IMR-90 (cell line): ENCODE measurements at regions not wholly inside any gene's neighbourhood (a gene's known extent, or its start where the extent isn't known, plus 50 kb on each side); places are given as distances from the start of the nearest gene placed in this dataset.

Experiments
- ATAC-seq: fragments of 200-7000 bp; cut with Tn5 transposase; 2 replicates; pipeline ENCODE4 v1.9.1; 2020; ENCODE audit warnings: low read depth, mild to moderate bottlenecking, moderate library complexity
- BruUV-seq: library from RNA; stranded (reverse); fragments of 400-500 nt; replicated peaks from 2 replicates; lab custom pipeline; 2021; lab: Mats Ljungman, UMichigan
- CTCF ChIA-PET: fragments of 300-600 bp; formaldehyde crosslinking; extraction: SDS; loops from one replicate; lab custom pipeline; 2021; ENCODE audit warnings: antibody characterized with exemption; lab: Yijun Ruan, JAX
- POLR2A ChIA-PET: fragments of 300-600 bp; sonication (Branson Sonifier 250); formaldehyde crosslinking; loops from one replicate; lab custom pipeline; 2022; ENCODE audit warnings: antibody characterized with exemption; ENCODE audit not compliant: unreplicated experiment; lab: Charles Lee
- DNase-seq: peaks from one replicate; pipeline ENCODE4 v3.0.0; 2013
- H2AFZ ChIP-seq: replicated peaks from 2 replicates; pipeline ENCODE3; 2013; ENCODE audit warnings: low read length, mild to moderate bottlenecking; ENCODE audit not compliant: poor library complexity
- H2AK5ac ChIP-seq: 2 replicates; pipeline ENCODE4 v1.6.1; 2013; ENCODE audit warnings: low read depth, low read length, inconsistent platforms
- H2AK9ac ChIP-seq: replicated peaks from 2 replicates; pipeline ENCODE3; 2013; ENCODE audit warnings: mild to moderate bottlenecking, low read depth, low read length, moderate library complexity; ENCODE audit not compliant: poor library complexity
- H2BK120ac ChIP-seq: 2 replicates; pipeline ENCODE4 v1.6.1; 2013; ENCODE audit warnings: low read depth, low read length, inconsistent platforms
- H2BK15ac ChIP-seq: 3 replicates; pipeline ENCODE4 v1.6.1; 2013; ENCODE audit warnings: low read depth, low read length, inconsistent platforms
- H2BK20ac ChIP-seq: 2 replicates; pipeline ENCODE4 v1.6.1; 2013; ENCODE audit warnings: low read depth, mild to moderate bottlenecking, inconsistent platforms, low read length, moderate library complexity
- H2BK5ac ChIP-seq: 2 replicates; pipeline ENCODE4 v1.6.1; 2013; ENCODE audit warnings: mild to moderate bottlenecking, low read depth, low read length, inconsistent platforms; ENCODE audit not compliant: poor library complexity, severe bottlenecking
- H3K14ac ChIP-seq: replicated peaks from 2 replicates; pipeline ENCODE4 v1.6.1; 2013; ENCODE audit warnings: low read depth, low read length, inconsistent platforms
- H3K18ac ChIP-seq: 2 replicates; pipeline ENCODE4 v1.6.1; 2013; ENCODE audit warnings: low read depth, low read length, control low read depth
- H3K23ac ChIP-seq: 2 replicates; pipeline ENCODE4 v1.6.1; 2013; ENCODE audit warnings: low read depth, low read length, inconsistent platforms
- H3K27ac ChIP-seq: 2 replicates; pipeline ENCODE4 v1.5.1; 2013; ENCODE audit warnings: mild to moderate bottlenecking, control low read depth, low read length; ENCODE audit not compliant: insufficient read depth
- H3K27me3 ChIP-seq: 2 replicates; pipeline ENCODE4 v1.6.1; 2013; ENCODE audit warnings: low read length; ENCODE audit not compliant: control insufficient read depth, insufficient read depth
- H3K36me3 ChIP-seq: 2 replicates; pipeline ENCODE4 v1.6.1; 2013; ENCODE audit warnings: low read length, mixed read lengths; ENCODE audit not compliant: control insufficient read depth, insufficient read depth
- H3K4ac ChIP-seq: 2 replicates; pipeline ENCODE4 v1.6.1; 2013; ENCODE audit warnings: low read depth, low read length, inconsistent platforms
- H3K4me1 ChIP-seq: 2 replicates; pipeline ENCODE4 v1.6.1; 2013; ENCODE audit warnings: low read length, mixed read lengths; ENCODE audit not compliant: control insufficient read depth, insufficient read depth
- H3K4me2 ChIP-seq: 2 replicates; pipeline ENCODE4 v1.6.1; 2013; ENCODE audit warnings: low read depth, mild to moderate bottlenecking, control low read depth, low read length, moderate library complexity
- H3K4me3 ChIP-seq: 2 replicates; pipeline ENCODE4 v1.5.1; 2013; ENCODE audit warnings: low read depth, mild to moderate bottlenecking, control low read depth, low read length, moderate library complexity; ENCODE audit not compliant: insufficient read depth
- H3K56ac ChIP-seq: 2 replicates; pipeline ENCODE4 v1.6.1; 2013; ENCODE audit warnings: low read length, inconsistent platforms; ENCODE audit not compliant: insufficient read depth; ENCODE audit errors: extremely low read depth
- H3K79me1 ChIP-seq, 2 experiments: 2 replicates each; pipeline ENCODE4 v1.6.1; 2013; ENCODE audit warnings: low read length in 2 of 2, inconsistent platforms in 1 of 2, low read depth in 1 of 2
- H3K9ac ChIP-seq: 2 replicates; pipeline ENCODE4 v1.6.1; 2013; ENCODE audit warnings: low read depth, low read length, control low read depth
- H3K9me1 ChIP-seq: 2 replicates; pipeline ENCODE4 v1.6.1; 2013; ENCODE audit warnings: low read length, inconsistent platforms; ENCODE audit not compliant: insufficient read depth
- H3K9me3 ChIP-seq: 2 replicates; pipeline ENCODE4 v1.6.1; 2013; ENCODE audit warnings: low read length; ENCODE audit not compliant: control insufficient read depth, insufficient read depth
- H4K20me1 ChIP-seq: 2 replicates; pipeline ENCODE4 v1.6.1; 2013; ENCODE audit warnings: low read length, inconsistent platforms; ENCODE audit not compliant: insufficient read depth
- H4K5ac ChIP-seq: 2 replicates; pipeline ENCODE4 v1.6.1; 2013; ENCODE audit warnings: mild to moderate bottlenecking, low read depth, low read length, control low read depth
- H4K8ac ChIP-seq, 2 experiments: 2 replicates each; pipeline ENCODE4 v1.6.1; 2013; ENCODE audit warnings: low read depth in 2 of 2, low read length in 2 of 2, control low read depth in 1 of 2, inconsistent platforms in 1 of 2
- H4K91ac ChIP-seq: 2 replicates; pipeline ENCODE4 v1.6.1; 2013; ENCODE audit warnings: low read depth, low read length, inconsistent platforms; ENCODE audit not compliant: insufficient read depth
- BHLHE40 ChIP-seq: fragments of 150-350 bp; IDR thresholded peaks from 2 replicates; pipeline ENCODE4 v1.6.1; 2016; ENCODE audit warnings: mild to moderate bottlenecking, low read depth, low read length
- CEBPB ChIP-seq: IDR thresholded peaks from 2 replicates; pipeline ENCODE4 v1.6.1; 2012; ENCODE audit warnings: low read depth, low read length, improper control_type of control experiment
- CHD1 ChIP-seq: IDR thresholded peaks from 2 replicates; pipeline ENCODE4 v1.6.1; 2012; ENCODE audit warnings: low read depth, low read length, improper control_type of control experiment
- ELK1 ChIP-seq: fragments of 150-350 bp; IDR thresholded peaks from 2 replicates; pipeline ENCODE4 v1.6.1; 2016; ENCODE audit warnings: low read depth, mild to moderate bottlenecking, low read length, moderate library complexity, borderline replicate concordance
- FOS ChIP-seq: fragments of 150-350 bp; IDR thresholded peaks from 2 replicates; pipeline ENCODE4 v1.6.1; 2016; ENCODE audit warnings: low read depth, low read length
- MAFK ChIP-seq: IDR thresholded peaks from 2 replicates; pipeline ENCODE4 v1.6.1; 2012; ENCODE audit warnings: low read depth, low read length, improper control_type of control experiment
- MAZ ChIP-seq: IDR thresholded peaks from 2 replicates; pipeline ENCODE4 v1.6.1; 2012; ENCODE audit warnings: low read depth, mild to moderate bottlenecking, low read length, improper control_type of control experiment, moderate library complexity, borderline replicate concordance
- MXI1 ChIP-seq: IDR thresholded peaks from 2 replicates; pipeline ENCODE4 v1.6.1; 2012; ENCODE audit warnings: low read depth, mild to moderate bottlenecking, low read length, moderate library complexity, borderline replicate concordance
- NFE2L2 ChIP-seq: fragments of 150-350 bp; IDR thresholded peaks from 2 replicates; pipeline ENCODE4 v1.6.1; 2016; ENCODE audit warnings: low read depth, mild to moderate bottlenecking, low read length
- POLR2A ChIP-seq: IDR thresholded peaks from 2 replicates; pipeline ENCODE4 v1.6.1; 2012; ENCODE audit warnings: mild to moderate bottlenecking, low read depth, low read length
- RAD21 ChIP-seq: IDR thresholded peaks from 2 replicates; pipeline ENCODE4 v1.6.1; 2012; ENCODE audit warnings: low read length, improper control_type of control experiment
- RCOR1 ChIP-seq: IDR thresholded peaks from 2 replicates; pipeline ENCODE4 v1.6.1; 2012; ENCODE audit warnings: mild to moderate bottlenecking, low read length, improper control_type of control experiment; ENCODE audit not compliant: insufficient replicate concordance
- RFX5 ChIP-seq: IDR thresholded peaks from 2 replicates; pipeline ENCODE4 v1.8.0; 2012; ENCODE audit warnings: low read depth, mild to moderate bottlenecking, low read length, moderate library complexity
- SMC3 ChIP-seq: fragments of 150-350 bp; IDR thresholded peaks from 2 replicates; pipeline ENCODE4 v1.6.1; 2016; ENCODE audit warnings: low read depth, mild to moderate bottlenecking, antibody characterized with exemption, low read length, moderate library complexity
- WGBS, 2 experiments: methylation state at CpG; one replicate each; pipeline versions ENCODE4 v1.1.5 to v1.1.7; 2013; ENCODE audit warnings: missing lambda C conversion rate in 2 of 2; ENCODE audit not compliant: insufficient read length in 1 of 2; ENCODE audit errors: extremely low coverage in 2 of 2; 5-methylcytosine and 5-hydroxymethylcytosine counted together
- dilution Hi-C: fragments of 300-500 bp; cut with HindIII; formaldehyde crosslinking; loops from one replicate; pipeline ENCODE4 v1.14.3; 2018; ENCODE audit warnings: low sequenced_read_pairs; ENCODE audit not compliant: unreplicated experiment
- in situ Hi-C: fragments of 300-500 bp; cut with MboI; formaldehyde crosslinking; loops from 3 replicates; pipeline ENCODE4 v1.14.3; 2019; ENCODE audit warnings: low sequenced_read_pairs, inconsistent platforms, mixed read lengths
- intact Hi-C: fragments of 100-400 bp; cut with micrococcal nuclease; formaldehyde crosslinking; loops from 2 replicates; pipeline ENCODE4 v1.10.0; 2022
- TF ChIP-seq, protein P1 (sequence below): conservative IDR thresholded peaks from 2 replicates; pipeline ENCODE4 v1.5.1; 2012; ENCODE audit warnings: mild to moderate bottlenecking, low read depth, low read length, improper control_type of control experiment
- TF ChIP-seq, protein P2 (sequence below): fragments of 150-350 bp; IDR thresholded peaks from 2 replicates; pipeline ENCODE4 v1.6.1; 2017; ENCODE audit warnings: mild to moderate bottlenecking, antibody characterized with exemption, low read length, low read depth

- Histone ChIP-seq H3K9me3 (no peaks in the 10 kb centered on the region), H2BK20ac (0 out of 2 replicates have a peak overlapping the region, but pooled peaks have one; percentile 32), H3K9me1 (peaks cover 2% of the 10 kb centered on the region), H3K4me1 (peaks cover 11% of the 10 kb centered on the region), H3K9ac (no peak overlapping the region), H3K4me2 (peak overlapping the region; percentile 46), H2BK5ac (no peak overlapping the region), H3K79me1 (no peaks in the 10 kb centered on the region), H4K91ac (no peak overlapping the region; the same call in 1 of the 2 replicates), H2AK5ac (no peak overlapping the region), H2AFZ (no peak overlapping the region), H3K56ac (no peak overlapping the region), H3K4ac (0 out of 2 replicates have a peak overlapping the region, but pooled peaks have one; percentile 2), H4K20me1 (no peaks in the 10 kb centered on the region), H3K27ac (no peak overlapping the region), H2BK120ac (peak overlapping the region; percentile 55), H3K23ac (no peak overlapping the region), H2AK9ac (no peak overlapping the region), H2BK15ac (0 out of 3 replicates have a peak overlapping the region, but pooled peaks have one; percentile 66), H3K4me3 (no peak overlapping the region), H3K14ac (no peak overlapping the region), H3K27me3 (no peaks in the 10 kb centered on the region), H4K5ac (no peak overlapping the region), H3K18ac (no peak overlapping the region), H3K36me3 (no peaks in the 10 kb centered on the region), H4K8ac (peak overlapping the region in 1 of 2 experiments; percentile 6; a peak in 2 of 4 replicates)
- ChIA-PET CTCF (no interaction called here), POLR2A (no interaction called here)
- BruUV-seq = no TSS peak
- TF ChIP-seq CHD1 (no peak), MAFK (no peak), RFX5 (no peak), MXI1 (no peak), ELK1 (no peak), FOS (no peak), RCOR1 (no peak), RAD21 (no peak), NFE2L2 (no peak), SMC3 (no peak), POLR2A (no peak), BHLHE40 (no peak), CEBPB (no peak), MAZ (no peak)
- TF ChIP-seq, protein P1, sequence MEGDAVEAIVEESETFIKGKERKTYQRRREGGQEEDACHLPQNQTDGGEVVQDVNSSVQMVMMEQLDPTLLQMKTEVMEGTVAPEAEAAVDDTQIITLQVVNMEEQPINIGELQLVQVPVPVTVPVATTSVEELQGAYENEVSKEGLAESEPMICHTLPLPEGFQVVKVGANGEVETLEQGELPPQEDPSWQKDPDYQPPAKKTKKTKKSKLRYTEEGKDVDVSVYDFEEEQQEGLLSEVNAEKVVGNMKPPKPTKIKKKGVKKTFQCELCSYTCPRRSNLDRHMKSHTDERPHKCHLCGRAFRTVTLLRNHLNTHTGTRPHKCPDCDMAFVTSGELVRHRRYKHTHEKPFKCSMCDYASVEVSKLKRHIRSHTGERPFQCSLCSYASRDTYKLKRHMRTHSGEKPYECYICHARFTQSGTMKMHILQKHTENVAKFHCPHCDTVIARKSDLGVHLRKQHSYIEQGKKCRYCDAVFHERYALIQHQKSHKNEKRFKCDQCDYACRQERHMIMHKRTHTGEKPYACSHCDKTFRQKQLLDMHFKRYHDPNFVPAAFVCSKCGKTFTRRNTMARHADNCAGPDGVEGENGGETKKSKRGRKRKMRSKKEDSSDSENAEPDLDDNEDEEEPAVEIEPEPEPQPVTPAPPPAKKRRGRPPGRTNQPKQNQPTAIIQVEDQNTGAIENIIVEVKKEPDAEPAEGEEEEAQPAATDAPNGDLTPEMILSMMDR = no peak
- TF ChIP-seq, protein P2, sequence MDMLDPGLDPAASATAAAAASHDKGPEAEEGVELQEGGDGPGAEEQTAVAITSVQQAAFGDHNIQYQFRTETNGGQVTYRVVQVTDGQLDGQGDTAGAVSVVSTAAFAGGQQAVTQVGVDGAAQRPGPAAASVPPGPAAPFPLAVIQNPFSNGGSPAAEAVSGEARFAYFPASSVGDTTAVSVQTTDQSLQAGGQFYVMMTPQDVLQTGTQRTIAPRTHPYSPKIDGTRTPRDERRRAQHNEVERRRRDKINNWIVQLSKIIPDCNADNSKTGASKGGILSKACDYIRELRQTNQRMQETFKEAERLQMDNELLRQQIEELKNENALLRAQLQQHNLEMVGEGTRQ = no peak
- intact Hi-C loops (no loop called here), in situ Hi-C loops (no loop called here), dilution Hi-C loops (no loop called here)
- DNase-seq (peak; percentile 43), ATAC-seq (peak; percentile 33)
- no CpG with 5 or more reads among the region's 2 CpGs for WGBS, 2 experiments
Measured at GRCh38 chr18:60022671-60023276, 123.0 kb downstream of the PMAIP1 start.
